Gastrocnemius medialis (tissue), 4 donors: ENCODE measurements at regions not wholly inside any gene's neighbourhood (a gene's known extent, or its start where the extent isn't known, plus 50 kb on each side); places are given as distances from the start of the nearest gene placed in this dataset.

Experiments
- CTCF ChIP-seq, 5 experiments: fragments of 450-650 bp in 3 of 5; fragments of 200-600 bp in 2 of 5; sonication (generic) in 2 of 5; IDR thresholded peaks in 4 of 5; conservative IDR thresholded peaks in 1 of 5; 1 replicate in 4 of 5; 2 replicates in 1 of 5; pipeline ENCODE4 v1.5.1; 2016 to 2019; ENCODE audit warnings: antibody characterized with exemption in 5 of 5, mild to moderate bottlenecking in 3 of 5, moderate library complexity in 3 of 5
- POLR2A ChIP-seq, 2 donors: fragments of 450-650 bp; IDR thresholded peaks; one replicate each; pipeline ENCODE4 v1.6.1; 2017; ENCODE audit warnings: antibody characterized with exemption in 2 of 2, mild to moderate bottlenecking in 2 of 2, moderate library complexity in 2 of 2

- TF ChIP-seq POLR2A (IDR thresholded peaks at IDR 0.05), result no peak
- TF ChIP-seq CTCF (IDR thresholded peaks at IDR 0.05 in 4 of 5, conservative IDR thresholded peaks at IDR 0.05 in 1 of 5), result no peak
These were observed 805.4 kb upstream of the CDH6 start for GRCh38 chr5:30387974-30388632.
